Astrocyte (in vitro differentiated cells and primary cell): ENCODE measurements at regions not wholly inside any gene's neighbourhood (a gene's known extent, or its start where the extent isn't known, plus 50 kb on each side); places are given as distances from the start of the nearest gene placed in this dataset.

Source experiments
- EZH2 ChIP-seq: IDR thresholded peaks from 2 replicates; pipeline ENCODE4 v1.6.1; 2012; ENCODE audit warnings: mild to moderate bottlenecking, low read length, inconsistent platforms; ENCODE audit not compliant: insufficient read depth
- TF ChIP-seq, protein P1 (sequence below): IDR thresholded peaks from 2 replicates; pipeline ENCODE4 v1.5.1; 2011; ENCODE audit warnings: low read depth, mild to moderate bottlenecking, inconsistent platforms, low read length, moderate library complexity; ENCODE audit not compliant: insufficient read depth

DNA sequence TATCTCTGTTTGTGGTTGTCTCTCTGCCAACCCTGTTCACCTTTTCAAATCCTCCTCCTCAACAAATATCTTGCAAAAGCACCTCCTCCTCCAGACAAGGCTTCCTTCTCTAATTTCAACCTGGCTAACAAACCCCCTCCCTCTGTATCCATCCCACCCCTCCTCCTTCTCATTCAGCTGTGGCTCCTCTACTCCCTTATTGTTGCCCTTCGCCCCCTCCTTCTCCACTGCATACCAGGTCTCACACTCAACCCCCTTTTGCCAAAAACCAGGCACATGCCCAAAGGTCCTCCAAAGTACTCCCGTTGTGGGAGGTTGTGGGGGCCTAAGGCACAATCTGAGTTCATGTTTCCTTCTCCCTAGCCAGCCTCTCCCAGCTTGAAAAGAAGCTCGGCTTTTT, 110.6 kb downstream of the JRKL start:
- TF ChIP-seq EZH2: no peak
- TF ChIP-seq, protein P1, sequence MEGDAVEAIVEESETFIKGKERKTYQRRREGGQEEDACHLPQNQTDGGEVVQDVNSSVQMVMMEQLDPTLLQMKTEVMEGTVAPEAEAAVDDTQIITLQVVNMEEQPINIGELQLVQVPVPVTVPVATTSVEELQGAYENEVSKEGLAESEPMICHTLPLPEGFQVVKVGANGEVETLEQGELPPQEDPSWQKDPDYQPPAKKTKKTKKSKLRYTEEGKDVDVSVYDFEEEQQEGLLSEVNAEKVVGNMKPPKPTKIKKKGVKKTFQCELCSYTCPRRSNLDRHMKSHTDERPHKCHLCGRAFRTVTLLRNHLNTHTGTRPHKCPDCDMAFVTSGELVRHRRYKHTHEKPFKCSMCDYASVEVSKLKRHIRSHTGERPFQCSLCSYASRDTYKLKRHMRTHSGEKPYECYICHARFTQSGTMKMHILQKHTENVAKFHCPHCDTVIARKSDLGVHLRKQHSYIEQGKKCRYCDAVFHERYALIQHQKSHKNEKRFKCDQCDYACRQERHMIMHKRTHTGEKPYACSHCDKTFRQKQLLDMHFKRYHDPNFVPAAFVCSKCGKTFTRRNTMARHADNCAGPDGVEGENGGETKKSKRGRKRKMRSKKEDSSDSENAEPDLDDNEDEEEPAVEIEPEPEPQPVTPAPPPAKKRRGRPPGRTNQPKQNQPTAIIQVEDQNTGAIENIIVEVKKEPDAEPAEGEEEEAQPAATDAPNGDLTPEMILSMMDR: no peak
